H1 (cell line): ENCODE measurements at regions not wholly inside any gene's neighbourhood (a gene's known extent, or its start where the extent isn't known, plus 50 kb on each side); places are given as distances from the start of the nearest gene placed in this dataset.
"Not testable (repeated sequence)": the region's sequence is repeated elsewhere in the genome, so short reads cannot be mapped to it uniquely, and the experiment has no call there.

Experiments
- CHD1 ChIP-seq: IDR thresholded peaks from 2 replicates; pipeline ENCODE4 v1.6.1; 2012; ENCODE audit warnings: low read depth, low read length, improper control_type of control experiment
- ZNF274 ChIP-seq: IDR thresholded peaks from 2 replicates; pipeline ENCODE4 v1.7.0; 2012; ENCODE audit warnings: low read length, borderline replicate concordance; ENCODE audit errors: extremely low read depth

DNA sequence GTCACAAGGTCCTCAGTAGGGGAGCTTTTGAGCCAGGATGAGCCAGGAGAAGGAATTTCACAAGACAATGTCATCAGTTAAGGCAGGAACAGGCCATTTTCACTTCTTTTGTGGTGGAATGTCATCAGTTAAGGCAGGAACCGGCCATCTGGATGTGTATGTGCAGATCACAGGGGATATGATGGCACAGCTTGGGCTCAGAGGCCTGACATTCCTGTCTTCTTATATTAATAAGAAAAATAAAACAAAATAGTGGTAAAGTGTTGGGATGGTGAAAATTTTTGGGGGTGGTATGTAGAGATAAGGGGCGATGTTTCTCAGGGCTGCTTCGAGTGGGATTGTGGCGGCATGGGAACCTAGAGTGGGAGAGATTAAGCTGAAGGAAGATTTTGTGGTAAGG lies 484.5 kb upstream of the SLITRK5 start:
- TF ChIP-seq ZNF274, CHD1: not testable (repeated sequence)
